ENCODE measurements at regions not wholly inside any gene's neighbourhood (a gene's known extent, or its start where the extent isn't known, plus 50 kb on each side); places are given as distances from the start of the nearest gene placed in this dataset.

DNA sequence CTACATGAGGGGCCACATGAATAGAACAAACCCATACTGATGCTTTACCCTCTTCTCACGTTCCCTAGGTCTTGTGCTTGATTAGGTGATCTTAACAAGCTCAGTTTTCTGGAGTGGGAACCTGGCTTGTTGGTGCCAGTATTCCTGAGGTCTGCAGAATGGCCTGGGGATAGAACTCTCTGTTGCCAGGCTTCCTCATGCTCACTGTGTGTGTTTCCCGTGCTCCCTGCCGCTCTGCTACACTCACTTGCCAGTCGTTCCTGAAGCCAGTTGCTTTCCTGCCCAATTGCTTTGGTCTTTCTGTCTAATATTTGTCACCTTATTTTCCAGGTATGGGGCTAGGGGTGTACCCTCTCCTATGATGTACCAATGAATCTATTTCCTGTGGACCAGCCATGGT is 2111.5 kb upstream of the PIK3C3 start (continued):
- TF ChIP-seq REST (IDR thresholded peaks at IDR 0.05) (no peak), FOXA2 (IDR thresholded peaks at IDR 0.05) (no peak)

DNA sequence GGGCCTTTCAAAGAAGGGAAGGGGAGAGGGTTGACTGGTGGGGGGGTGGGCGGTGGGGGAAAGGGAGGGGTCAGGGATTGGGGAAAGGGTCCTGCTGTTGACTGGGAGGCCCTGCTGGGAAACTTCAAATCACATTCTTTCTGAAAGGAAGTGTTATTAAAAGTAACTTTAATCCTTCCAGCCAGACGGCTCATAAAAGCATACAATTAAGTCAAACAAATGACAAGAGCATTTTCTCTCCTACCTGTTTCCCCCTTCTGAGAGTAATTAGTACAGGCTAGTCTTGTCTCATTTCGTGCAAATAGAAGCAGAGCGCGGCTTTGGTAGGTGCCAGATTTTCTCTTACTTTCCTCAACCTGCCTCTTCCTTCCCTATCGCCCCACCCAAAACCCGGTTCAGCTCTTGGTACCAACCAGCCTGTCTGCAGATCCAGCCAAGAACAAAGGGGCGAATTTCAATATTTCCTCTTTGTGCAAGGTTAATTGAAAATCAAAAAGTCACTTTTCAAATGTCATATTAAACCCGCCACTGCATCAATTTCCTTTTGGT is 2112.6 kb upstream of the PIK3C3 start:
- peaks cover 0 to 6% (median 0%) of the 10 kb centered on the region in 4 donors for H3K4me1 ChIP-seq (ENCODE audit: control insufficient read depth in 4 of 4, insufficient read depth in 4 of 4, low read length in 3 of 4)
- TF ChIP-seq NR2F2 (IDR thresholded peaks at IDR 0.05): no peak
- TF ChIP-seq RAD21 (IDR thresholded peaks at IDR 0.05): no peak
- TF ChIP-seq ZBTB33 (IDR thresholded peaks at IDR 0.05): no peak
- no peak for TF ChIP-seq JUND (IDR thresholded peaks at IDR 0.05)
- no peak for TF ChIP-seq YY1 (IDR thresholded peaks at IDR 0.05)
- no peak for TF ChIP-seq FOXA2 (IDR thresholded peaks at IDR 0.05)
- no peak for TF ChIP-seq CTCF (IDR thresholded peaks at IDR 0.05; ENCODE audit: low read depth, low read length, missing input control)
- TF ChIP-seq GABPA (IDR thresholded peaks at IDR 0.05 in 1 of 2, conservative IDR thresholded peaks at IDR 0.05 in 1 of 2): no peak
- TF ChIP-seq RXRA (IDR thresholded peaks at IDR 0.05): no peak
- TF ChIP-seq HNF4A (conservative IDR thresholded peaks at IDR 0.05): no peak
- no peak for TF ChIP-seq MAX (IDR thresholded peaks at IDR 0.05)
- no peak for TF ChIP-seq TAF1 (conservative IDR thresholded peaks at IDR 0.05)
- no peak for TF ChIP-seq HNF4G (IDR thresholded peaks at IDR 0.05)
- no peak for TF ChIP-seq EGR1 (IDR thresholded peaks at IDR 0.05; ENCODE audit: low read depth in 2 of 2)
- TF ChIP-seq FOXA1 (IDR thresholded peaks at IDR 0.05): no peak
- TF ChIP-seq SP1 (IDR thresholded peaks at IDR 0.05): no peak
- no peak for TF ChIP-seq REST (IDR thresholded peaks at IDR 0.05)
- TF ChIP-seq, protein P1, sequence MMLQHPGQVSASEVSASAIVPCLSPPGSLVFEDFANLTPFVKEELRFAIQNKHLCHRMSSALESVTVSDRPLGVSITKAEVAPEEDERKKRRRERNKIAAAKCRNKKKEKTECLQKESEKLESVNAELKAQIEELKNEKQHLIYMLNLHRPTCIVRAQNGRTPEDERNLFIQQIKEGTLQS (IDR thresholded peaks at IDR 0.05): no peak
- no peaks in the 10 kb centered on the region for H3K36me3 ChIP-seq (ENCODE audit: control insufficient read depth in 4 of 4, insufficient read depth in 3 of 4, low read depth in 1 of 4, low read length in 3 of 4)
- H3K27me3 ChIP-seq (ENCODE audit: control insufficient read depth in 4 of 4, insufficient read depth in 4 of 4, low read length in 3 of 4): no peaks in the 10 kb centered on the region
- no peaks in the 10 kb centered on the region for H3K9me3 ChIP-seq (ENCODE audit: control insufficient read depth in 4 of 4, low read length in 3 of 4)
- H3K4me3 ChIP-seq (ENCODE audit: low read depth in 1 of 3, low read length in 3 of 3): no peak overlapping the region
- DNase-seq (ENCODE audit: low spot score): no peak
- no peak overlapping the region for H3K9ac ChIP-seq (ENCODE audit: low read depth in 1 of 2, low read length in 2 of 2)
- 43% methylated on average over 9 of the region's 9 CpGs for WGBS
- H3K27ac ChIP-seq (ENCODE audit: low read depth in 1 of 2, low read length in 2 of 2): no peak overlapping the region

Data from liver (tissue), 8 donors.